HCT116 (cell line): ENCODE measurements at regions not wholly inside any gene's neighbourhood (a gene's known extent, or its start where the extent isn't known, plus 50 kb on each side); places are given as distances from the start of the nearest gene placed in this dataset.

ENCODE experiments used
- ATAC-seq: fragments of 200-7000 bp; cut with Tn5 transposase; 2 replicates; pipeline ENCODE4 v1.9.1; 2020; ENCODE audit warnings: mild to moderate bottlenecking, moderate library complexity
- BruUV-seq: library from RNA; stranded (reverse); fragments of 400-500 nt; replicated peaks from 2 replicates; lab custom pipeline; 2021; lab: Mats Ljungman, UMichigan
- CTCF ChIA-PET: fragments of 300-600 bp; sonication (Branson Sonifier 250); formaldehyde crosslinking; loops from one replicate; lab custom pipeline; 2021; ENCODE audit warnings: antibody characterized with exemption; lab: Charles Lee
- POLR2A ChIA-PET: fragments of 300-600, 350-600 bp; sonication (Branson Sonifier 250); formaldehyde crosslinking; loops from one replicate; lab custom pipeline; 2021; ENCODE audit warnings: antibody characterized with exemption; lab: Charles Lee
- RAD21 ChIA-PET, 2 experiments: fragments of 300-600 bp; sonication (Branson Sonifier 250); formaldehyde crosslinking; loops; one replicate each; lab custom pipeline; 2023; ENCODE audit warnings: low total read pairs in 2 of 2; ENCODE audit not compliant: uncharacterized antibody in 2 of 2, unreplicated experiment in 2 of 2, low non-redundant PET in 1 of 2; lab: Charles Lee
- DNase-seq: peaks from one replicate; pipeline ENCODE4 v3.0.0-alpha.2; 2010; ENCODE audit warnings: low read depth, low spot score
- H2AFZ ChIP-seq: fragments of 200-600 bp; shearing (Covaris generic), sonication (generic); 2 replicates; pipeline ENCODE4 v1.6.1; 2017; ENCODE audit warnings: low read depth, mixed run types, mixed read lengths, antibody characterized with exemption, low read length; ENCODE audit not compliant: poor library complexity, severe bottlenecking
- H3K27ac ChIP-seq: 2 replicates; pipeline ENCODE4 v1.5.1; 2012; ENCODE audit warnings: low read depth, low read length
- H3K27me3 ChIP-seq: fragments of 200-600 bp; sonication (generic); 2 replicates; pipeline ENCODE4 v1.6.1; 2016; ENCODE audit warnings: mixed run types, low read length, mixed read lengths; ENCODE audit not compliant: insufficient read depth
- H3K36me3 ChIP-seq, 2 experiments: fragments of 200-500 bp in 1 of 2; fragments of 200-600 bp in 1 of 2; sonication (Bioruptor generic) in 1 of 2; sonication (generic) in 1 of 2; 2 replicates each; pipeline versions ENCODE4 v1.5.1 to v1.6.1; 2014 to 2016; ENCODE audit warnings: low read length in 2 of 2, inconsistent platforms in 1 of 2, mixed read lengths in 1 of 2, mixed run types in 1 of 2; ENCODE audit not compliant: insufficient read depth in 2 of 2, control insufficient read depth in 1 of 2
- H3K4me1 ChIP-seq, 2 experiments: fragments of 200-600 bp in 1 of 2; sonication (generic) in 1 of 2; 2 replicates each; pipeline versions ENCODE4 v1.5.1 to v1.6.1; 2012 to 2017; ENCODE audit warnings: low read length in 2 of 2, inconsistent platforms in 1 of 2, mild to moderate bottlenecking in 1 of 2, mixed read lengths in 1 of 2, mixed run types in 1 of 2, moderate library complexity in 1 of 2; ENCODE audit not compliant: insufficient read depth in 2 of 2, control insufficient read depth in 1 of 2
- H3K4me2 ChIP-seq: fragments of 200-600 bp; sonication (generic); 2 replicates; pipeline ENCODE4 v1.6.1; 2017; ENCODE audit warnings: mixed run types, low read length, mixed read lengths
- H3K4me3 ChIP-seq, 2 experiments: fragments of 200-600 bp in 1 of 2; sonication (generic) in 1 of 2; replicated peaks in 1 of 2; 2 replicates each; pipeline ENCODE4 v1.5.1; 2011 to 2016; ENCODE audit warnings: low read length in 2 of 2, control low read depth in 1 of 2, low read depth in 1 of 2, mild to moderate bottlenecking in 1 of 2, mixed read lengths in 1 of 2, mixed run types in 1 of 2
- H3K79me2 ChIP-seq: fragments of 200-600 bp; sonication (generic); 2 replicates; pipeline ENCODE4 v1.6.1; 2017; ENCODE audit warnings: mild to moderate bottlenecking, mixed run types, low read length, moderate library complexity, mixed read lengths; ENCODE audit not compliant: insufficient read depth
- H3K9ac ChIP-seq: fragments of 200-600 bp; sonication (generic); 2 replicates; pipeline ENCODE4 v1.6.1; 2016; ENCODE audit warnings: low read length, mixed read lengths
- H3K9me2 ChIP-seq: fragments of 200-600 bp; sonication (generic), shearing (Covaris generic); 2 replicates; pipeline ENCODE4 v1.6.1; 2017; ENCODE audit warnings: mixed run types, mild to moderate bottlenecking, moderate library complexity; ENCODE audit not compliant: insufficient read depth
- H3K9me3 ChIP-seq, 2 experiments: fragments of 200-500 bp in 1 of 2; fragments of 200-600 bp in 1 of 2; sonication (Bioruptor generic) in 1 of 2; sonication (generic) in 1 of 2; 2 replicates each; pipeline ENCODE4 v1.6.1; 2014 to 2017; ENCODE audit warnings: low read length in 2 of 2, mixed read lengths in 2 of 2, inconsistent platforms in 1 of 2, low read depth in 1 of 2, mild to moderate bottlenecking in 1 of 2, mixed run types in 1 of 2, moderate library complexity in 1 of 2; ENCODE audit not compliant: control insufficient read depth in 1 of 2, insufficient read depth in 1 of 2
- H4K20me1 ChIP-seq: fragments of 200-600 bp; sonication (generic), shearing (Covaris generic); 2 replicates; pipeline ENCODE4 v1.6.1; 2017; ENCODE audit warnings: mixed run types, mild to moderate bottlenecking, moderate library complexity; ENCODE audit not compliant: insufficient read depth
- CBX3 ChIP-seq: IDR thresholded peaks from 2 replicates; pipeline ENCODE4 v1.6.1; 2012; ENCODE audit warnings: low read depth
- POLR2A ChIP-seq: IDR thresholded peaks from 2 replicates; pipeline ENCODE4 v1.7.0; 2011; ENCODE audit warnings: borderline replicate concordance; ENCODE audit not compliant: insufficient read depth, insufficient read length; ENCODE audit errors: extremely low read depth
- POLR2AphosphoS5 ChIP-seq: IDR thresholded peaks from 2 replicates; pipeline ENCODE4 v1.6.1; 2011; ENCODE audit warnings: mild to moderate bottlenecking, low read depth, low read length, moderate library complexity
- SIN3A ChIP-seq: IDR thresholded peaks from 2 replicates; pipeline ENCODE4 v1.6.1; 2012; ENCODE audit warnings: low read depth
- SP1 ChIP-seq: IDR thresholded peaks from 2 replicates; pipeline ENCODE4 v1.6.1; 2012; ENCODE audit warnings: low read depth
- YY1 ChIP-seq: IDR thresholded peaks from 2 replicates; pipeline ENCODE4 v1.6.1; 2011; ENCODE audit warnings: low read length, low read depth, moderate library complexity, mild to moderate bottlenecking; ENCODE audit not compliant: insufficient replicate concordance; ENCODE audit errors: extremely low read depth
- ZNF274 ChIP-seq: fragments of 200-500 bp; sonication (Bioruptor generic); IDR thresholded peaks from 2 replicates; pipeline ENCODE4 v1.6.1; 2014; ENCODE audit warnings: mild to moderate bottlenecking, low read depth, low read length, inconsistent platforms
- intact Hi-C: fragments of 100-400 bp; cut with micrococcal nuclease; formaldehyde crosslinking; loops from 2 replicates; pipeline ENCODE4 v1.10.0; 2022
- TF ChIP-seq, protein P1 (sequence below): IDR thresholded peaks from 2 replicates; pipeline ENCODE4 v1.6.1; 2012
- TF ChIP-seq, protein P2 (sequence below), 3 experiments: fragments of 200-600 bp in 1 of 3; sonication (generic) in 1 of 3; IDR thresholded peaks in 2 of 3; conservative IDR thresholded peaks in 1 of 3; 2 replicates each; pipeline ENCODE4 v1.5.1; 2012 to 2017; ENCODE audit warnings: low read depth in 2 of 3, low read length in 2 of 3, antibody characterized with exemption in 1 of 3, borderline replicate concordance in 1 of 3, control low read depth in 1 of 3, mild to moderate bottlenecking in 1 of 3, mixed read lengths in 1 of 3, mixed run types in 1 of 3, moderate library complexity in 1 of 3; ENCODE audit not compliant: insufficient read depth in 1 of 3

- Histone ChIP-seq H4K20me1 (no peaks in the 10 kb centered on the region), H3K27ac (no peak overlapping the region), H3K79me2 (no peaks in the 10 kb centered on the region), H3K9me2 (no peaks in the 10 kb centered on the region), H3K4me1 (peaks cover 0 to 10% of the 10 kb centered on the region in 2 experiments; a peak in 2 of 4 replicates), H2AFZ (no peak overlapping the region), H3K36me3 (no peaks in the 10 kb centered on the region), H3K9me3 (no peaks in the 10 kb centered on the region), H3K4me3 (no peak overlapping the region), H3K9ac (no peak overlapping the region), H3K4me2 (peak overlapping the region; percentile 24; the same call in 1 of the 2 replicates), H3K27me3 (peaks cover 40% of the 10 kb centered on the region; the same call in 1 of the 2 replicates)
- intact Hi-C loops, result loop anchor here (5.0 kb wide), 1 partner anchor 447 kb away; no protein-coding TSS in a partner anchor
- BruUV-seq, result no TSS peak
- TF ChIP-seq SIN3A, result no peak
- no peak for TF ChIP-seq CBX3
- 0 out of 2 replicates have a peak, but pooled peaks have one; percentile 8 for TF ChIP-seq SP1
- ATAC-seq, result peak; percentile 91
- DNase-seq, result peak; percentile 27
- CTCF ChIA-PET, result no interaction called here
- RAD21 ChIA-PET, result no interaction called here
- POLR2A ChIA-PET, result no interaction called here
Measured at GRCh38 chr5:5665225-5666075, 243.0 kb downstream of the ICE1 start.

DNA sequence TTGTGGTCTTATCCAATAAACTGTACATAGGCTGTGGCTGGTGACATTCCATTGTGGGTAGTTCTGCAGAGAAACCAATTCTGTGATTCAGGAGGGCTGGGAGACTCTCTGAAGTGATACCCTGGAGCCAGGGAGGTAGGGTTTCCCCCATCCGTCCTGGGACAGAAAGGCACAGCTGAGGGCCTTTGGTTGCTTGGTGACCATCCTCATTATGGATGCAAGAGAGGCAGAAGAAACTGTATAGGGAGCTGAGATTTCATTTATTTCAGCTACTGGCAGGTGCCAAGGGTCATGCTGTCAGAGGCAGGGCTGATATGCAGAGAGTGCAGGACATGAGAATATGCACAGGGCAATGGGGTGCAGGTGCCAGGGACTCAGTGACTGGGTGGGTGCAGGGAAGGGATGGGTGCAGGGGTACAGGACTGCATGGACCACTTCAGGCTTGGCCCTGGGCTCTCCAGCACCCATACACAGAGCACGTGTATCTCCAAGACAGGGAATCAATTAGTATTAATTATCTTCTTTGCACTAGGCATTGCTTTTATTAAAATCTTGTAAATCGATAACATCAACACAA is 236.5 kb downstream of the ICE1 start:
- BruUV-seq, result no TSS peak
- TF ChIP-seq, protein P1, sequence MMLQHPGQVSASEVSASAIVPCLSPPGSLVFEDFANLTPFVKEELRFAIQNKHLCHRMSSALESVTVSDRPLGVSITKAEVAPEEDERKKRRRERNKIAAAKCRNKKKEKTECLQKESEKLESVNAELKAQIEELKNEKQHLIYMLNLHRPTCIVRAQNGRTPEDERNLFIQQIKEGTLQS, result no peak
- TF ChIP-seq SIN3A (no peak), ZNF274 (no peak), YY1 (no peak), POLR2AphosphoS5 (no peak), POLR2A (no peak)
- TF ChIP-seq, protein P2, sequence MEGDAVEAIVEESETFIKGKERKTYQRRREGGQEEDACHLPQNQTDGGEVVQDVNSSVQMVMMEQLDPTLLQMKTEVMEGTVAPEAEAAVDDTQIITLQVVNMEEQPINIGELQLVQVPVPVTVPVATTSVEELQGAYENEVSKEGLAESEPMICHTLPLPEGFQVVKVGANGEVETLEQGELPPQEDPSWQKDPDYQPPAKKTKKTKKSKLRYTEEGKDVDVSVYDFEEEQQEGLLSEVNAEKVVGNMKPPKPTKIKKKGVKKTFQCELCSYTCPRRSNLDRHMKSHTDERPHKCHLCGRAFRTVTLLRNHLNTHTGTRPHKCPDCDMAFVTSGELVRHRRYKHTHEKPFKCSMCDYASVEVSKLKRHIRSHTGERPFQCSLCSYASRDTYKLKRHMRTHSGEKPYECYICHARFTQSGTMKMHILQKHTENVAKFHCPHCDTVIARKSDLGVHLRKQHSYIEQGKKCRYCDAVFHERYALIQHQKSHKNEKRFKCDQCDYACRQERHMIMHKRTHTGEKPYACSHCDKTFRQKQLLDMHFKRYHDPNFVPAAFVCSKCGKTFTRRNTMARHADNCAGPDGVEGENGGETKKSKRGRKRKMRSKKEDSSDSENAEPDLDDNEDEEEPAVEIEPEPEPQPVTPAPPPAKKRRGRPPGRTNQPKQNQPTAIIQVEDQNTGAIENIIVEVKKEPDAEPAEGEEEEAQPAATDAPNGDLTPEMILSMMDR (IDR thresholded peaks at IDR 0.05 in 2 of 3, conservative IDR thresholded peaks at IDR 0.05 in 1 of 3; ENCODE audit: borderline replicate concordance in 1 of 3, insufficient read depth in 1 of 3, low read depth in 2 of 3, low read length in 2 of 3), result no peak
- TF ChIP-seq, all 23 proteins: peak for 0
- no peak for ATAC-seq
- H3K4me1 ChIP-seq, result no peaks in the 10 kb centered on the region
- no peaks in the 10 kb centered on the region; the same call in 1 of the 2 replicates for H4K20me1 ChIP-seq
- no peaks in the 10 kb centered on the region for H3K79me2 ChIP-seq
- ChIA-PET RAD21 (no interaction called here), CTCF (no interaction called here), POLR2A (no interaction called here)
- H3K9me3 ChIP-seq, result no peaks in the 10 kb centered on the region
- DNase-seq, result no peak
- no peak overlapping the region for H3K9ac ChIP-seq
- H3K4me2 ChIP-seq, result no peak overlapping the region
- no peaks in the 10 kb centered on the region for H3K36me3 ChIP-seq
- H3K27me3 ChIP-seq, result peaks cover 36% of the 10 kb centered on the region
- no peak overlapping the region for H3K27ac ChIP-seq
- no peaks in the 10 kb centered on the region for H3K9me2 ChIP-seq
- intact Hi-C loops, result no loop called here
- no peak overlapping the region for H2AFZ ChIP-seq
- H3K4me3 ChIP-seq, result no peak overlapping the region
